PC-9 (cell line): ENCODE measurements at regions not wholly inside any gene's neighbourhood (a gene's known extent, or its start where the extent isn't known, plus 50 kb on each side); places are given as distances from the start of the nearest gene placed in this dataset.
"Not testable (repeated sequence)": the region's sequence is repeated elsewhere in the genome, so short reads cannot be mapped to it uniquely, and the experiment has no call there.

Source experiments
- BruUV-seq: library from RNA; stranded (reverse); fragments of 400-500 nt; replicated peaks from 2 replicates; lab custom pipeline; 2021; lab: Mats Ljungman, UMichigan
- CTCF ChIA-PET: fragments of 300-600 bp; sonication (Branson Sonifier 250); formaldehyde crosslinking; loops from one replicate; lab custom pipeline; 2022; ENCODE audit warnings: antibody characterized with exemption; lab: Charles Lee
- POLR2A ChIA-PET: fragments of 300-600 bp; sonication (Branson Sonifier 250); formaldehyde crosslinking; loops from one replicate; lab custom pipeline; 2022; ENCODE audit warnings: antibody characterized with exemption; ENCODE audit not compliant: unreplicated experiment; lab: Charles Lee
- DNase-seq, 2 experiments: peaks; one replicate each; pipeline versions ENCODE4 v3.0.0 to v3.0.0-alpha.2; 2015 to 2022; ENCODE audit warnings: mixed read lengths in 1 of 2
- H2AFZ ChIP-seq: fragments of 200-600 bp; sonication (generic); 2 replicates; pipeline ENCODE4 v1.8.1; 2017; ENCODE audit warnings: antibody characterized with exemption
- H3F3A ChIP-seq: fragments of 200-600 bp; sonication (generic); 2 replicates; pipeline ENCODE4 v1.8.1; 2017; ENCODE audit warnings: antibody characterized with exemption, mild to moderate bottlenecking, low read depth; ENCODE audit not compliant: insufficient read depth
- H3K27ac ChIP-seq: fragments of 200-600 bp; sonication (generic); 2 replicates; pipeline ENCODE4 v1.6.1; 2016; ENCODE audit warnings: mixed run types
- H3K27me3 ChIP-seq: fragments of 200-600 bp; sonication (generic); 2 replicates; pipeline ENCODE4 v1.6.1; 2016; ENCODE audit warnings: low read depth, mixed run types; ENCODE audit not compliant: insufficient read depth
- H3K36me3 ChIP-seq: fragments of 200-600 bp; sonication (generic); 2 replicates; pipeline ENCODE4 v1.6.1; 2016; ENCODE audit warnings: low read depth, mixed run types
- H3K4me1 ChIP-seq: fragments of 200-600 bp; sonication (generic); replicated peaks from 2 replicates; pipeline ENCODE4 v1.6.1; 2016; ENCODE audit warnings: mixed run types; ENCODE audit not compliant: insufficient read depth
- H3K4me2 ChIP-seq: fragments of 200-600 bp; sonication (generic); 2 replicates; pipeline ENCODE4 v1.6.1; 2017; ENCODE audit warnings: mixed run types
- H3K4me3 ChIP-seq: fragments of 200-600 bp; sonication (generic); 2 replicates; pipeline ENCODE4 v1.6.1; 2016; ENCODE audit warnings: mixed run types
- H3K79me2 ChIP-seq: fragments of 200-600 bp; sonication (generic); 2 replicates; pipeline ENCODE4 v1.6.1; 2017; ENCODE audit warnings: low read depth, mixed run types
- H3K9me2 ChIP-seq: fragments of 200-600 bp; sonication (generic); 2 replicates; pipeline ENCODE4 v1.8.1; 2017; ENCODE audit warnings: mild to moderate bottlenecking; ENCODE audit not compliant: insufficient read depth
- H3K9me3 ChIP-seq: fragments of 200-600 bp; sonication (generic); 2 replicates; pipeline ENCODE4 v1.8.1; 2016; ENCODE audit warnings: low read depth; ENCODE audit not compliant: insufficient read depth
- H4K20me1 ChIP-seq: fragments of 200-600 bp; sonication (generic); 2 replicates; pipeline ENCODE4 v1.8.1; 2017; ENCODE audit not compliant: insufficient read depth
- EZH2 ChIP-seq: fragments of 200-600 bp; sonication (generic); IDR thresholded peaks from 2 replicates; pipeline ENCODE4 v1.8.0; 2017; ENCODE audit warnings: antibody characterized with exemption, low read depth
- intact Hi-C: fragments of 100-400 bp; cut with micrococcal nuclease; formaldehyde crosslinking; loops from one replicate; pipeline ENCODE4 v1.10.0; 2022; ENCODE audit not compliant: unreplicated experiment
- TF ChIP-seq, protein P1 (sequence below): fragments of 200-600 bp; sonication (generic); conservative IDR thresholded peaks from 2 replicates; pipeline ENCODE4 v1.6.1; 2017; ENCODE audit warnings: mixed run types, antibody characterized with exemption, mild to moderate bottlenecking, moderate library complexity

DNA sequence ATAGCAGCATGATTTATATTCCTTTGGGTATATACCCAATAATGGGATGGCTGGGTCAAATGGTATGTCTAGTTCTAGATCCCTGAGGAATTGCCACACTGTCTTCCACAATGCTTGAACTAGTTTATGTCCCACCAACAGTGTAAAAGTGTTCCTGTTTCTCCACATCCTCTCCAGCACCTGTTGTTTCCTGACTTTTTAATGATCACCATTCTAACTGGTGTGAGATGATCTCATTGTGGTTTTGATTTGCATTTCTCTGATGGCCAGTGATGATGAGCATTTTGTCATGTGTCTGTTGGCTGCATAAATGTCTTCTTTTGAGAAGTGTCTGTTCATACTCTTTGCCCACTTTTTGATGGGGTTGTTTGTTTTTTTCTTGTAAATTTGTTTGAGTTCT is 54.0 kb upstream of the GPR89A start:
- H3K4me2 ChIP-seq, DNase-seq, H3F3A ChIP-seq, CTCF ChIA-PET, BruUV-seq, H3K9me3 ChIP-seq, intact Hi-C loops, H3K4me1 ChIP-seq, H3K27ac ChIP-seq, POLR2A ChIA-PET, H3K4me3 ChIP-seq, H2AFZ ChIP-seq, H3K36me3 ChIP-seq, H4K20me1 ChIP-seq, H3K9me2 ChIP-seq, H3K79me2 ChIP-seq: not testable (repeated sequence)
- peaks cover 48% of the 10 kb centered on the region for H3K27me3 ChIP-seq

DNA sequence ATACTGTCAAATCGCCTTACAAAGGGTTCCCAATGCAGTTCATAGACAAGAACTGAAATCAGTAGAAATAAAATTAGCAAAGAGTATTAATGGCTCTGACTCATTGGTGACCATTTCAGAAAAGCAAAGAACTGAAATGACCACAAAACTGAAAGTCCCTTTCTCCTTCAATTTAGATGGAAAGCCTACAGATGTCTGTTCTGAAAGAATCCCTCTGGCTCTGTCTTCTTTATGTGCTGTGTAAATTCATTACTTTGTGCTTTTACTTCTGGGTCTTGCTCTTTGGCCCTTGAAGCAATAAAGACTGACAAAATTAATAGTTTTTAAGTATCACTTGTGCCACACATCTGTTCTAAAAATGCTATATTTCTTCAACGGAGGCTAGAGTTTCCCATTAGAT is 62.7 kb upstream of the GPR89A start:
- Histone ChIP-seq H3K9me3 (no peaks in the 10 kb centered on the region), H3K4me3 (no peak overlapping the region), H3K4me2 (no peak overlapping the region), H3K9me2 (no peaks in the 10 kb centered on the region), H3F3A (no peaks in the 10 kb centered on the region), H3K79me2 (no peaks in the 10 kb centered on the region), H3K4me1 (no peaks in the 10 kb centered on the region), H4K20me1 (no peaks in the 10 kb centered on the region), H3K36me3 (no peaks in the 10 kb centered on the region), H3K27me3 (no peaks in the 10 kb centered on the region), H3K27ac (no peak overlapping the region), H2AFZ (no peak overlapping the region)
- ChIA-PET POLR2A (no interaction called here), CTCF (no interaction called here)
- BruUV-seq = no TSS peak
- TF ChIP-seq EZH2 = no peak
- TF ChIP-seq, protein P1, sequence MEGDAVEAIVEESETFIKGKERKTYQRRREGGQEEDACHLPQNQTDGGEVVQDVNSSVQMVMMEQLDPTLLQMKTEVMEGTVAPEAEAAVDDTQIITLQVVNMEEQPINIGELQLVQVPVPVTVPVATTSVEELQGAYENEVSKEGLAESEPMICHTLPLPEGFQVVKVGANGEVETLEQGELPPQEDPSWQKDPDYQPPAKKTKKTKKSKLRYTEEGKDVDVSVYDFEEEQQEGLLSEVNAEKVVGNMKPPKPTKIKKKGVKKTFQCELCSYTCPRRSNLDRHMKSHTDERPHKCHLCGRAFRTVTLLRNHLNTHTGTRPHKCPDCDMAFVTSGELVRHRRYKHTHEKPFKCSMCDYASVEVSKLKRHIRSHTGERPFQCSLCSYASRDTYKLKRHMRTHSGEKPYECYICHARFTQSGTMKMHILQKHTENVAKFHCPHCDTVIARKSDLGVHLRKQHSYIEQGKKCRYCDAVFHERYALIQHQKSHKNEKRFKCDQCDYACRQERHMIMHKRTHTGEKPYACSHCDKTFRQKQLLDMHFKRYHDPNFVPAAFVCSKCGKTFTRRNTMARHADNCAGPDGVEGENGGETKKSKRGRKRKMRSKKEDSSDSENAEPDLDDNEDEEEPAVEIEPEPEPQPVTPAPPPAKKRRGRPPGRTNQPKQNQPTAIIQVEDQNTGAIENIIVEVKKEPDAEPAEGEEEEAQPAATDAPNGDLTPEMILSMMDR = no peak
- DNase-seq = no peak
- intact Hi-C loops = no loop called here

DNA sequence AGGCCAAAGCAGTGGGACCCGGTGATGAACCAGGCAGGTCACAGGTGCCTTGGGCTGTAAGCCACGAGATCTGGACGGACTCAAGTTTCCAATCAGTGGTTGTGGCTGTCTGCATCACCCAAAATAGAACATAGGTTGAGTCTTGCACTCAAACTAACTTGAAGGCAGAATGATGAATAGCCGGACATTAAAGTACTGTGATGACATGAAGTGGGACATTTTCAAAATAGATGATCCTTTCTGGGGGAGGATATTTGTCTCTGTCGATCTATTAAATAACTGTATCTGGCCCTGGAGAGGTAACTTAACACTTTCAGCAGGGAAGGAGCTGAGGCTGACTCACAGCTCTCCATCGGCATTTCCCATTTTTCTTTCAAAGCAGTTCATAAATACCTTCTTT is 66.1 kb upstream of the GPR89A start:
- POLR2A ChIA-PET, H3F3A ChIP-seq, intact Hi-C loops, DNase-seq, H3K36me3 ChIP-seq, H2AFZ ChIP-seq, CTCF ChIA-PET, H3K4me3 ChIP-seq, H4K20me1 ChIP-seq, H3K27ac ChIP-seq, H3K9me3 ChIP-seq, H3K79me2 ChIP-seq, BruUV-seq, H3K9me2 ChIP-seq, H3K27me3 ChIP-seq, H3K4me1 ChIP-seq, H3K4me2 ChIP-seq: not testable (repeated sequence)

DNA sequence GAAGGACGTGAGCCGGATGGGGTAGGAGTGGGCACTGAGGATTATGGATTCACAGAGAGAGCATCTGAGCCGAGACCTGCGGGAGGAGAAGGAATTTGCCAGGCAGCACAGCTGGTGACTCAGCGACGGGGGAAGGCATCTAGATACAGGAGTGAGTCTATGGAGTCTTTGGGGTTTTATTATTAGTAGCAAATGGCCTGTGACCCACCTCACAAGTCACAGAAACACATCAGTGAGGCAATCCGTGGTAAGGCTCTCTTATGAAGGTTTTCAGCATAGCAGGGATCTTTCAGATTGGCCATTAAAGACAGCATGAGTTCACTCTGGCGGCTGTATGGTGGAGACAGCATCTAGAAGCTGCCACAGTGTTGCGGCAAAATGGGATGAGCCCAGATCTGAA is 66.5 kb upstream of the GPR89A start:
- H3K9me3 ChIP-seq, H3K9me2 ChIP-seq, BruUV-seq, H3K36me3 ChIP-seq, H3F3A ChIP-seq, POLR2A ChIA-PET, H3K27me3 ChIP-seq, H4K20me1 ChIP-seq, H2AFZ ChIP-seq, CTCF ChIA-PET, H3K4me1 ChIP-seq, H3K4me3 ChIP-seq, H3K79me2 ChIP-seq, intact Hi-C loops, H3K4me2 ChIP-seq, H3K27ac ChIP-seq: not testable (repeated sequence)
- DNase-seq = peak in 1 of 2 experiments; percentile 32

DNA sequence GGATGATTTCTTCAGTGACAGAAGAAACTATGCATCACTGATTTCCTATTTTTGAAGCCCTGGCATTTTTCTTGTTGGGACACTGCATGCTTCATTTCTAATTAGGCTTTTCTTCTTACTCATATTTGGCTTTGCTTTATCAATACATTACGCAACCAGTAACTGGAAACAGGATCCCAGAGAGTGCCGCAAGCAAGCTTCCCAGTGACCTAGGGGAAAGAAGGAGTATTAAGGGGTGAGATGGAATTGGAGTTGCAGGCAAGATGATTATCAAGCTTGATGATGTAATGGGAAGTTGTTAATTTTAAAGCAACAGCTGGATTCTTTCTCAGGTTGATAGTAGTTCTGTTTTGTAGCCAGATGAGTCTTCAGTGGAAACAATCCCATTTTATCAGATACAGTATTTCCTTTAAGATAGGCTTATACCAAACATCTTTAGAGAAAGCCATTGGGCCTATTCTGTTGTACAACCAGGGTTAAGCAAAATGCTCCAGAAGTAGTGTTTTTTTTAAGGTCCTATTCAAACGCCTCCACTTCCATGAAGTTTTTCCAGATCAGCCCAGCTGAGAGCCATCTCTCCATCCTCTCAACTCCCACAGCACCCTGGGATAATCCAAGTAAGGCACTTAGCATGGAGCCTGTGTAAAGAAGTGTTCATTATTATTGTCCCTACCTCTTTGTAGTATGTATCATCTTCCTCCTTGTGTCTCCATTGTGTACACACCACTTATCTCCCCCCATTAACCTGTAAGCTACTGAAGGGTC is 69.5 kb upstream of the GPR89A start:
- H3K4me1 ChIP-seq, H4K20me1 ChIP-seq, H3K27ac ChIP-seq, H3K4me2 ChIP-seq, DNase-seq, POLR2A ChIA-PET, BruUV-seq, CTCF ChIA-PET, H2AFZ ChIP-seq, H3K79me2 ChIP-seq, intact Hi-C loops, H3K9me2 ChIP-seq, H3F3A ChIP-seq, H3K4me3 ChIP-seq, H3K36me3 ChIP-seq, H3K9me3 ChIP-seq, H3K27me3 ChIP-seq: not testable (repeated sequence)

DNA sequence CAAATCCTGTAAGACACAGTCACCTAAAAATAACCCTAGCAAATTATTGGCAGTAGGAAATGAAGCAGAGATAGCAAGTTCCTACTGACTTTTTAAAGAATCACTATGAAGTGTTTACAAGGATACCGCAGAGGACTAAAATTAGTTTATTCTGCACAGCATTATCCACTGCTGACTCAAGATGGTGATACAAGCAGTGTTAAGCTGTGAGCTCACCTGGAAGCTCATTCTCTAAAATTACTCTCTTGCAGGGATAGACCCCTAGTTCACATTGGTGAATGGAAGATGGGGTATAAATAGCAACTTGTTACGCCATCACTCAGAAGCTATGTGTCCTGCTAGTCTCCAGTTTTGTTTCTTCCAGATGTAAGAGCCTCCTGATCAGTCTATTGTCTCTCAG is 70.8 kb upstream of the GPR89A start:
- POLR2A ChIA-PET, H3K4me2 ChIP-seq, BruUV-seq, CTCF ChIA-PET, H3K79me2 ChIP-seq, H2AFZ ChIP-seq, H4K20me1 ChIP-seq, H3K9me3 ChIP-seq, H3K36me3 ChIP-seq, H3K9me2 ChIP-seq, DNase-seq, intact Hi-C loops, H3K4me1 ChIP-seq, H3K27ac ChIP-seq, H3K4me3 ChIP-seq, H3K27me3 ChIP-seq, H3F3A ChIP-seq: not testable (repeated sequence)

DNA sequence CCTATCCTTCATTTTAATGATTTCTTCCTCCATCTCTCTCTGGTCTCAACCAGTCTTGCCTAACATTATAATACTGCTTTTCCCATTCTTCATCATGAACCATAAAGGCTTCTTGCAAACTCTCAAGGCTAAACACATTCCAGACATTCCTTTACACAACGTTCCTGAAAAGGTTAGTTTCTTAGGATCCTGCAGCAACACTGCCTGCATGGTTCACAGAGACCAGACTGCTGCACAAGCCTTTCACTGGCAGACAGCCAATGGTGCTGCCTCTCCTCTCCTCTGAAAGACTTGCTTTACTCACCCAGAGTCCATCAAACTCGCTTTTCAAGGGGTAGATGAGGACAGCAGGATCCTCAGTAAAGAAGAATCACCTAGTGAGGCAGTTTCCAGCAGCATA is 72.3 kb upstream of the GPR89A start:
- H3K27ac ChIP-seq, H3K4me1 ChIP-seq, H2AFZ ChIP-seq, H3K36me3 ChIP-seq, H3K27me3 ChIP-seq, H3K4me2 ChIP-seq, H4K20me1 ChIP-seq, H3K4me3 ChIP-seq, H3K9me2 ChIP-seq, intact Hi-C loops, H3K9me3 ChIP-seq, CTCF ChIA-PET, H3F3A ChIP-seq, POLR2A ChIA-PET, H3K79me2 ChIP-seq, BruUV-seq: not testable (repeated sequence)
- peak; percentile 34 to 37 for DNase-seq
